OCI-LY7 (cell line): ENCODE measurements at regions not wholly inside any gene's neighbourhood (a gene's known extent, or its start where the extent isn't known, plus 50 kb on each side); places are given as distances from the start of the nearest gene placed in this dataset.

Experiments
- EZH2phosphoT487 ChIP-seq: fragments of 200-600 bp; sonication (generic); IDR thresholded peaks from 2 replicates; pipeline ENCODE4 v1.6.1; 2018; ENCODE audit warnings: low read depth, borderline replicate concordance, mild to moderate bottlenecking, mixed run types, antibody characterized with exemption, low read length, moderate library complexity, mixed read lengths
- TF ChIP-seq, protein P1 (sequence below): fragments of 200-600 bp; sonication (generic); conservative IDR thresholded peaks from 2 replicates; pipeline ENCODE4 v1.5.1; 2014; ENCODE audit warnings: mild to moderate bottlenecking, antibody characterized with exemption, low read length, moderate library complexity, mixed read lengths

DNA sequence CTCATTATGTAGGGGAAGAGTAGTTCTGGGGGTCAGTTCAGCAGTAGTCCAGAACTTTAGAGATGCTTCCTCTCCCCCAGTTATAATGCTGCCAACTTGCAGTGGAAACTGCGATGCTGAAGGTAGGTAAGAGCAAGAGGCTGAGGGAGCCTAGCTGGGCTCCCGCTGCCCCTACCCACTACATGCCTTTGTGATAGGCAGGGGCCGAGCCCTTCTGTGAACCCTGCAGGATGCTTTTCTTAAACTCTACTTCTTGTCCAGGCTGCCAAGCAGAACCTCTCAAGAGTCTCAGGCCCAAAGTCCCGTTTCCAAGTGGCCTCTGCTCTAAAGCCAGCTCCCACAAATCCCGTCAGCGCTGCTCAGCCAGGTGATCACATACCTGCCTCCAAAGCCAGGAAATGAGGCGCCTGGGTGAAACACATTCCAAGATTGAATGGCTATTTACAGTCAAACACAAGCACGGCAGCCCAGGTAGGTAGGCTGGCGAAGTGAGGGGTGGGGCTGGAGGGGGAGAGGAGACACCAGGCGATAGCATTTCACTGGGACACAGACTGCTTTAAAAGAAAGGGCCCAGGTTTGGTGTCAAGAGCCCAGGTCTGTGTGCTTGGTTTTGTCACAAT, 150.7 kb downstream of the CD24 start:
- TF ChIP-seq, protein P1, sequence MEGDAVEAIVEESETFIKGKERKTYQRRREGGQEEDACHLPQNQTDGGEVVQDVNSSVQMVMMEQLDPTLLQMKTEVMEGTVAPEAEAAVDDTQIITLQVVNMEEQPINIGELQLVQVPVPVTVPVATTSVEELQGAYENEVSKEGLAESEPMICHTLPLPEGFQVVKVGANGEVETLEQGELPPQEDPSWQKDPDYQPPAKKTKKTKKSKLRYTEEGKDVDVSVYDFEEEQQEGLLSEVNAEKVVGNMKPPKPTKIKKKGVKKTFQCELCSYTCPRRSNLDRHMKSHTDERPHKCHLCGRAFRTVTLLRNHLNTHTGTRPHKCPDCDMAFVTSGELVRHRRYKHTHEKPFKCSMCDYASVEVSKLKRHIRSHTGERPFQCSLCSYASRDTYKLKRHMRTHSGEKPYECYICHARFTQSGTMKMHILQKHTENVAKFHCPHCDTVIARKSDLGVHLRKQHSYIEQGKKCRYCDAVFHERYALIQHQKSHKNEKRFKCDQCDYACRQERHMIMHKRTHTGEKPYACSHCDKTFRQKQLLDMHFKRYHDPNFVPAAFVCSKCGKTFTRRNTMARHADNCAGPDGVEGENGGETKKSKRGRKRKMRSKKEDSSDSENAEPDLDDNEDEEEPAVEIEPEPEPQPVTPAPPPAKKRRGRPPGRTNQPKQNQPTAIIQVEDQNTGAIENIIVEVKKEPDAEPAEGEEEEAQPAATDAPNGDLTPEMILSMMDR, result no peak
- TF ChIP-seq EZH2phosphoT487, result no peak
